ENCODE measurements at regions not wholly inside any gene's neighbourhood (a gene's known extent, or its start where the extent isn't known, plus 50 kb on each side); places are given as distances from the start of the nearest gene placed in this dataset.
"Not testable (repeated sequence)": the region's sequence is repeated elsewhere in the genome, so short reads cannot be mapped to it uniquely, and the experiment has no call there.

DNA sequence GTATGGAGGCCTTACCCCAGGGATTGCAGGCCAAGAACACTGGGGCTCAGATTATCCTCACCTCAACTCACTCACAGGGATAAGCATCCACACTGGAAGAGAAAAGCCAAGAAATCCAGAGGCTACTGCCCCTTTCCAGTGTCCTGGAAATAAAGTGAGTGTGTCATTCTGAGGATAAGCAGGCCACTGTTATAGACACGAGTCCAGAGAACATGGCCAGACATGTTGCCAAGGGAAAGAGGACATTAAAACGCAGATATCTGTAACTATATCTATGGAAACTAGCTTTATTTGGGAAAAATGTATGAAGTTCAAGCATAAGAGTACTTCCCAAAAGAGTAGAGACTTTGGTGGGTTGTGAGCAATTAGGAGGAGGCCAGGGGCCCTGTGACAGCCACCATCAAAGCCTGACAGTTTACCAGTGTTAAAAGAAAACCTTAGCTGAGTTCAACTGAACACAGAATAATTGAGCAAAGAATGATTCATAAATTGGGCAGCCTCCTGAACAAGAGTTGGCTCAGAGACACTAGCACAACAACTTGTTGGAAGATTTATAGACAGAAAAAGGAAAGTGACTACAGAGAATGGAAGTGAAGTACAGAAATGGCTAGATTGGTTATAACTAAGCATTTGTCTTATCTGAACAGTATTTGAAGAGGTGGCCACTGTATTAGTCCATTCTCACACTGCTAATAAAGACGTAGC is 1222.2 kb downstream of the STIM2 start:
- peaks cover 42% of the 10 kb centered on the region for H3K9me3 Mint-ChIP-seq

GRCh38 chr4:28092610-28093009 is 1232.0 kb downstream of the STIM2 start:
- no peaks in the 10 kb centered on the region for H3K27me3 Mint-ChIP-seq (ENCODE audit: insufficient read depth)
- no peaks in the 10 kb centered on the region for H3K4me1 Mint-ChIP-seq (ENCODE audit: low read depth)
- H3K9me3 Mint-ChIP-seq: peaks cover 4% of the 10 kb centered on the region
- intact Hi-C loops (cut with micrococcal nuclease): no loop called here
- no peak for DNase-seq (ENCODE audit: low spot score)
- no peaks in the 10 kb centered on the region for H3K36me3 Mint-ChIP-seq (ENCODE audit: low read depth)
- H3K27ac Mint-ChIP-seq: no peak overlapping the region
- H3K4me3 Mint-ChIP-seq: no peak overlapping the region

More for the DNA sequence above, 1222.2 kb downstream of the STIM2 start:
- Mint-ChIP-seq H3K36me3 (ENCODE audit: low read depth) (no peaks in the 10 kb centered on the region), H3K4me1 (ENCODE audit: low read depth) (no peaks in the 10 kb centered on the region), H3K27me3 (ENCODE audit: insufficient read depth) (no peaks in the 10 kb centered on the region), H3K4me3 (no peak overlapping the region), H3K27ac (no peak overlapping the region)
- intact Hi-C loops (cut with micrococcal nuclease): no loop called here
- no peak for DNase-seq (ENCODE audit: low spot score)

GRCh38 chr4:28093071-28093470 is 1232.4 kb downstream of the STIM2 start:
- Mint-ChIP-seq H3K36me3 (ENCODE audit: low read depth) (no peaks in the 10 kb centered on the region), H3K4me1 (ENCODE audit: low read depth) (no peaks in the 10 kb centered on the region), H3K27me3 (ENCODE audit: insufficient read depth) (no peaks in the 10 kb centered on the region), H3K4me3 (no peak overlapping the region), H3K27ac (no peak overlapping the region), H3K9me3 (peaks cover 4% of the 10 kb centered on the region)
- intact Hi-C loops (cut with micrococcal nuclease): no loop called here
- DNase-seq (ENCODE audit: low spot score): no peak

- Mint-ChIP-seq H3K27me3 (ENCODE audit: insufficient read depth) (no peaks in the 10 kb centered on the region), H3K27ac (no peak overlapping the region), H3K4me3 (no peak overlapping the region), H3K9me3 (no peaks in the 10 kb centered on the region), H3K36me3 (ENCODE audit: low read depth) (no peaks in the 10 kb centered on the region), H3K4me1 (ENCODE audit: low read depth) (no peaks in the 10 kb centered on the region)
- no peak for DNase-seq (ENCODE audit: low spot score)
- intact Hi-C loops (cut with micrococcal nuclease): no loop called here
Measured at GRCh38 chr4:28101583-28101982, 1240.9 kb downstream of the STIM2 start.

GRCh38 chr4:28105271-28105859 is 1244.7 kb downstream of the STIM2 start:
- Mint-ChIP-seq H3K9me3 (no peaks in the 10 kb centered on the region), H3K27me3 (ENCODE audit: insufficient read depth) (no peaks in the 10 kb centered on the region), H3K4me3 (no peak overlapping the region), H3K36me3 (ENCODE audit: low read depth) (no peaks in the 10 kb centered on the region), H3K27ac (no peak overlapping the region), H3K4me1 (ENCODE audit: low read depth) (no peaks in the 10 kb centered on the region)
- DNase-seq (ENCODE audit: low spot score): no peak
- intact Hi-C loops (cut with micrococcal nuclease): no loop called here

DNA sequence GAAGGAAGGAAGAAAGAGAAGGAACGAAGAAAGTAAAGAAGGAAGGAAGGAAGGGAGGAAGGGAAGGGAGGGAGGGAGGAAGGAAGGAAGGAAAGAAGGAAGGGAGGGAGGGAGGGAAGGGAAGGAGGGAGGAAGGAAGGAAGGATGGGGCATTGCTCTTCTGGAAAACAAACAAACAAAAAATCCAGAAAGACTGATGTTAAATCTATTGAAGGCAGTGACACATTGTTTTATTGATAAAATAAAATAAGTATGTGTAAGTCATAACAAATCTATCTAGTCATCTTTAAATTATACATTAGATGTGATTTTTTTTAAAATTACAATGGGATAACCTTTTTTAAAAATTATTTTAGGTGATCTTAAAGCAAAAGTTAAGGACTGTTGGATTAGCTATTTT is 1245.5 kb downstream of the STIM2 start:
- Mint-ChIP-seq H3K36me3 (ENCODE audit: low read depth) (no peaks in the 10 kb centered on the region), H3K4me1 (ENCODE audit: low read depth) (no peaks in the 10 kb centered on the region), H3K4me3 (no peak overlapping the region), H3K27ac (no peak overlapping the region), H3K9me3 (no peaks in the 10 kb centered on the region), H3K27me3 (ENCODE audit: insufficient read depth) (no peaks in the 10 kb centered on the region)
- intact Hi-C loops (cut with micrococcal nuclease): no loop called here
- no peak for DNase-seq (ENCODE audit: low spot score)

DNA sequence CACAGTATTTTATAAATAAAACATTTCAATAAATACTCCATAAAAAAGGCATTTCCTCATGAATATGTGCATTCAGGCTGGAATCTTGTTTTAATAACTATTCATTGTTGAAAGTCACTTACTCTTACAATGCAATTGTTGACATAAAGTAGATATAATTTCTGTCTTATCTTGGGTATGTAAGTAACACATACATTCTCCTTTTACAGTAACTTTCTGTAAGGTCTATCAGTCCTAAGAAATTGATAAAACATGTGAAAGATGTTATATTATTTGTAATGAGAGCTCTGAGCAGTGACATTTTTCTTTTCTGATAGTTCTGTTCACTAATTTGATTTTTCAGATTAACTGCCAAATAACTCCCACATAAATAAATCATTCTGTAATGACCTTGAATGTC is 1249.2 kb downstream of the STIM2 start:
- intact Hi-C loops (cut with micrococcal nuclease): no loop called here
- H3K27me3 Mint-ChIP-seq (ENCODE audit: insufficient read depth): no peaks in the 10 kb centered on the region
- no peak for DNase-seq (ENCODE audit: low spot score)
- no peaks in the 10 kb centered on the region for H3K36me3 Mint-ChIP-seq (ENCODE audit: low read depth)
- H3K4me1 Mint-ChIP-seq (ENCODE audit: low read depth): no peaks in the 10 kb centered on the region
- H3K4me3 Mint-ChIP-seq: no peak overlapping the region
- H3K27ac Mint-ChIP-seq: no peak overlapping the region
- H3K9me3 Mint-ChIP-seq: no peaks in the 10 kb centered on the region

DNA sequence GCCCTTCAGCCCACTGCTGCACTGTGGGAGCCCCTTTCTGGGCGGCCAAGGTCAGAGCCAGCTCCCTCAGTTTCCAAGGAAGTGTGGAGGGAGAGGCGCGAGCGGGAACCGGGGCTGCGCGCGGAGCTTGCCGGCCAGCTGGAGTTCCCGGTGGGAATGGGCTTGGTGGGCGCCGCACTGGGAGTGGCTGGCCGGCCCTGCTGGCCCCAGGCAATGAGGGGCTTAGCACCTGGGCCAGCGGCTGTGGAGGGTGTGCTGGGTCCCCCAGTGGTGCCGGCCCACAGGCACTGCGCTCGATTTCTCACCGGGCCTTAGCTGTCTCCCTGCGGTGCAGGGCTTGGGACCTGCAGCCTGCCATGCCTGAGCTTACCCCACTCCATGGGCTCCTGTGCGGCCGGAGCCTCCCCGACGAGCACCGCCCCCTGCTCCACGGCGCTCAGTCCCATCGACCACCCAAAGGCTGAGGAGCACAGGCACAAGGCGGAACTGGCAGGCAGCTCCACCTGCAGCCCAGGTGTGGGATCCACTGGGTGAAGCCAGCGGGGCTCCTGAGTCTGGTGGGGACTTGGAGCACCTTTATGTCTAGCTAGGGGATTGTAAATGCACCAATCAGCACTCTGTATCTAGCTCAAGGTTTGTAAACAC is 1252.2 kb downstream of the STIM2 start:
- H3K36me3 Mint-ChIP-seq (ENCODE audit: low read depth); H3K4me1 Mint-ChIP-seq (ENCODE audit: low read depth); intact Hi-C loops (cut with micrococcal nuclease): not testable (repeated sequence)

GRCh38 chr4:28113586-28113985 is 1252.9 kb downstream of the STIM2 start:
- H3K4me1 Mint-ChIP-seq (ENCODE audit: low read depth); intact Hi-C loops (cut with micrococcal nuclease); H3K27me3 Mint-ChIP-seq (ENCODE audit: insufficient read depth); H3K9me3 Mint-ChIP-seq; H3K36me3 Mint-ChIP-seq (ENCODE audit: low read depth); DNase-seq (ENCODE audit: low spot score); H3K27ac Mint-ChIP-seq; H3K4me3 Mint-ChIP-seq: not testable (repeated sequence)

More for the DNA sequence above, 1252.2 kb downstream of the STIM2 start:
- H3K27ac Mint-ChIP-seq; H3K9me3 Mint-ChIP-seq; H3K4me3 Mint-ChIP-seq; DNase-seq (ENCODE audit: low spot score); H3K27me3 Mint-ChIP-seq (ENCODE audit: insufficient read depth): not testable (repeated sequence)

GRCh38 chr4:28116526-28117083 is 1256.0 kb downstream of the STIM2 start:
- H3K36me3 Mint-ChIP-seq (ENCODE audit: low read depth); H3K9me3 Mint-ChIP-seq; H3K27me3 Mint-ChIP-seq (ENCODE audit: insufficient read depth); intact Hi-C loops (cut with micrococcal nuclease); H3K27ac Mint-ChIP-seq; DNase-seq (ENCODE audit: low spot score); H3K4me3 Mint-ChIP-seq; H3K4me1 Mint-ChIP-seq (ENCODE audit: low read depth): not testable (repeated sequence)

DNA sequence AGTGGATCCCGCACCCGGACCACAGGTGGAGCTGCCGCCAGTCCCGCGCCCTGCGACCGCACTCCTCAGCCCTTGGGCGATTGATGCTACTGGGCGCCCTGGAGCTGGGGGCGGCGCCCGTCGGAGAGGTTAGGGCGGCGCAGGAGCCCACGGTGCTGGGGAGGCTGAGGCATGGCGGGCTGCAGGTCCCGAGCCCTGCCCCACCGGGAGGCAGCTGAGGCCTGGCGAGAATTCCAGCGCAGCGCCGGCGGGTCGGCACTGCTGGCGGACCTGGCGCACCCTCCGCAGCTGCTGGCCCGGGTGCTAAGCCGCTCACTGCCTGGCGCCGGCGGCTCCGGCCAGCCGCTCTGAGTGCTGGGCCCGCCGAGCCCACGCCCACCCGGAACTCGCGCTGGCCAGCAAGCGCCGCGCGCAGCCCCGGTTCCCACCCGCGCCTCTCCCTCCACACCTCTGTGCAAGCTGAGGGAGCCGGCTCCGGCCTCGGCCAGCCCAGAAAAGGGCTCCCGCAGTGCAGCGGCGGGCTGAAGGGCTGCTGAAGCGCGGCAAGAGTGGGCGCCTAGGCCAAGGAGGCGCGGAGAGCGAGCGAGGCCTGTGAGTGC is 1256.5 kb downstream of the STIM2 start:
- no peak for DNase-seq (ENCODE audit: low spot score)
- Mint-ChIP-seq H3K4me3 (no peak overlapping the region), H3K9me3 (peaks cover 8% of the 10 kb centered on the region), H3K27ac (no peak overlapping the region), H3K27me3 (ENCODE audit: insufficient read depth) (no peaks in the 10 kb centered on the region), H3K4me1 (ENCODE audit: low read depth) (no peaks in the 10 kb centered on the region), H3K36me3 (ENCODE audit: low read depth) (no peaks in the 10 kb centered on the region)
- intact Hi-C loops (cut with micrococcal nuclease): no loop called here

- H3K4me1 Mint-ChIP-seq (ENCODE audit: low read depth): no peaks in the 10 kb centered on the region
- H3K27ac Mint-ChIP-seq: no peak overlapping the region
- intact Hi-C loops (cut with micrococcal nuclease): no loop called here
- DNase-seq (ENCODE audit: low spot score): no peak
- H3K4me3 Mint-ChIP-seq: no peak overlapping the region
- H3K27me3 Mint-ChIP-seq (ENCODE audit: insufficient read depth): no peaks in the 10 kb centered on the region
- peaks cover 5% of the 10 kb centered on the region for H3K9me3 Mint-ChIP-seq
- no peaks in the 10 kb centered on the region for H3K36me3 Mint-ChIP-seq (ENCODE audit: low read depth)
Measured at GRCh38 chr4:28146191-28146590, 1285.5 kb downstream of the STIM2 start.

DNA sequence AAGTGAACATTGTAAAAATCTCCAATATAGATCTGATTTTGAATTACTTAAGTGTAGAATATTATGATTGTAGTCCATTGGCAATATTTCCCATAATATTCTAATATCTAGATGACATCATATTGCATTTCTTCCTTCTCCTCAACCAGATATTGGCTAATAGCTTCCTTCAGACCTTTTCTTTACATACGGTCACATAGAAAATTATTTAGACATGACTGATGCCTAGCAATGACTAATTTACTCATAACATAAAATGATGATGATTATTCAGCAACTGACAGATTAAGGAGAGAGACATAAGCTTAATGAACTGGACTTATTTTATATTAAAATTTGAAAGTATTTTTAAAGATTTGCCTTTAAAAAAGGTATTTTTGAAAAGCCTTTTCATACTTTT is 1287.6 kb downstream of the STIM2 start:
- no peak for DNase-seq (ENCODE audit: low spot score)
- Mint-ChIP-seq H3K36me3 (ENCODE audit: low read depth) (no peaks in the 10 kb centered on the region), H3K9me3 (peaks cover 5% of the 10 kb centered on the region), H3K4me1 (ENCODE audit: low read depth) (no peaks in the 10 kb centered on the region), H3K27me3 (ENCODE audit: insufficient read depth) (no peaks in the 10 kb centered on the region), H3K4me3 (no peak overlapping the region), H3K27ac (no peak overlapping the region)
- intact Hi-C loops (cut with micrococcal nuclease): no loop called here
